IMR-90 (cell line): ENCODE measurements at regions not wholly inside any gene's neighbourhood (a gene's known extent, or its start where the extent isn't known, plus 50 kb on each side); places are given as distances from the start of the nearest gene placed in this dataset.

Experiments used
- ATAC-seq: fragments of 200-7000 bp; cut with Tn5 transposase; 2 replicates; pipeline ENCODE4 v1.9.1; 2020; ENCODE audit warnings: low read depth, mild to moderate bottlenecking, moderate library complexity
- BruUV-seq: library from RNA; stranded (reverse); fragments of 400-500 nt; replicated peaks from 2 replicates; lab custom pipeline; 2021; lab: Mats Ljungman, UMichigan
- CTCF ChIA-PET: fragments of 300-600 bp; formaldehyde crosslinking; extraction: SDS; loops from one replicate; lab custom pipeline; 2021; ENCODE audit warnings: antibody characterized with exemption; lab: Yijun Ruan, JAX
- POLR2A ChIA-PET: fragments of 300-600 bp; sonication (Branson Sonifier 250); formaldehyde crosslinking; loops from one replicate; lab custom pipeline; 2022; ENCODE audit warnings: antibody characterized with exemption; ENCODE audit not compliant: unreplicated experiment; lab: Charles Lee
- DNase-seq: peaks from one replicate; pipeline ENCODE4 v3.0.0; 2013
- H2AFZ ChIP-seq: replicated peaks from 2 replicates; pipeline ENCODE3; 2013; ENCODE audit warnings: low read length, mild to moderate bottlenecking; ENCODE audit not compliant: poor library complexity
- H2AK5ac ChIP-seq: 2 replicates; pipeline ENCODE4 v1.6.1; 2013; ENCODE audit warnings: low read depth, low read length, inconsistent platforms
- H2AK9ac ChIP-seq: replicated peaks from 2 replicates; pipeline ENCODE3; 2013; ENCODE audit warnings: mild to moderate bottlenecking, low read depth, low read length, moderate library complexity; ENCODE audit not compliant: poor library complexity
- H2BK120ac ChIP-seq: 2 replicates; pipeline ENCODE4 v1.6.1; 2013; ENCODE audit warnings: low read depth, low read length, inconsistent platforms
- H2BK15ac ChIP-seq: 3 replicates; pipeline ENCODE4 v1.6.1; 2013; ENCODE audit warnings: low read depth, low read length, inconsistent platforms
- H2BK20ac ChIP-seq: 2 replicates; pipeline ENCODE4 v1.6.1; 2013; ENCODE audit warnings: low read depth, mild to moderate bottlenecking, inconsistent platforms, low read length, moderate library complexity
- H2BK5ac ChIP-seq: 2 replicates; pipeline ENCODE4 v1.6.1; 2013; ENCODE audit warnings: mild to moderate bottlenecking, low read depth, low read length, inconsistent platforms; ENCODE audit not compliant: poor library complexity, severe bottlenecking
- H3K14ac ChIP-seq: replicated peaks from 2 replicates; pipeline ENCODE4 v1.6.1; 2013; ENCODE audit warnings: low read depth, low read length, inconsistent platforms
- H3K18ac ChIP-seq: 2 replicates; pipeline ENCODE4 v1.6.1; 2013; ENCODE audit warnings: low read depth, low read length, control low read depth
- H3K23ac ChIP-seq: 2 replicates; pipeline ENCODE4 v1.6.1; 2013; ENCODE audit warnings: low read depth, low read length, inconsistent platforms
- H3K27ac ChIP-seq: 2 replicates; pipeline ENCODE4 v1.5.1; 2013; ENCODE audit warnings: mild to moderate bottlenecking, control low read depth, low read length; ENCODE audit not compliant: insufficient read depth
- H3K27me3 ChIP-seq: 2 replicates; pipeline ENCODE4 v1.6.1; 2013; ENCODE audit warnings: low read length; ENCODE audit not compliant: control insufficient read depth, insufficient read depth
- H3K36me3 ChIP-seq: 2 replicates; pipeline ENCODE4 v1.6.1; 2013; ENCODE audit warnings: low read length, mixed read lengths; ENCODE audit not compliant: control insufficient read depth, insufficient read depth
- H3K4ac ChIP-seq: 2 replicates; pipeline ENCODE4 v1.6.1; 2013; ENCODE audit warnings: low read depth, low read length, inconsistent platforms
- H3K4me1 ChIP-seq: 2 replicates; pipeline ENCODE4 v1.6.1; 2013; ENCODE audit warnings: low read length, mixed read lengths; ENCODE audit not compliant: control insufficient read depth, insufficient read depth
- H3K4me2 ChIP-seq: 2 replicates; pipeline ENCODE4 v1.6.1; 2013; ENCODE audit warnings: low read depth, mild to moderate bottlenecking, control low read depth, low read length, moderate library complexity
- H3K4me3 ChIP-seq: 2 replicates; pipeline ENCODE4 v1.5.1; 2013; ENCODE audit warnings: low read depth, mild to moderate bottlenecking, control low read depth, low read length, moderate library complexity; ENCODE audit not compliant: insufficient read depth
- H3K56ac ChIP-seq: 2 replicates; pipeline ENCODE4 v1.6.1; 2013; ENCODE audit warnings: low read length, inconsistent platforms; ENCODE audit not compliant: insufficient read depth; ENCODE audit errors: extremely low read depth
- H3K79me1 ChIP-seq, 2 experiments: 2 replicates each; pipeline ENCODE4 v1.6.1; 2013; ENCODE audit warnings: low read length in 2 of 2, inconsistent platforms in 1 of 2, low read depth in 1 of 2
- H3K9ac ChIP-seq: 2 replicates; pipeline ENCODE4 v1.6.1; 2013; ENCODE audit warnings: low read depth, low read length, control low read depth
- H3K9me1 ChIP-seq: 2 replicates; pipeline ENCODE4 v1.6.1; 2013; ENCODE audit warnings: low read length, inconsistent platforms; ENCODE audit not compliant: insufficient read depth
- H3K9me3 ChIP-seq: 2 replicates; pipeline ENCODE4 v1.6.1; 2013; ENCODE audit warnings: low read length; ENCODE audit not compliant: control insufficient read depth, insufficient read depth
- H4K20me1 ChIP-seq: 2 replicates; pipeline ENCODE4 v1.6.1; 2013; ENCODE audit warnings: low read length, inconsistent platforms; ENCODE audit not compliant: insufficient read depth
- H4K5ac ChIP-seq: 2 replicates; pipeline ENCODE4 v1.6.1; 2013; ENCODE audit warnings: mild to moderate bottlenecking, low read depth, low read length, control low read depth
- H4K8ac ChIP-seq, 2 experiments: 2 replicates each; pipeline ENCODE4 v1.6.1; 2013; ENCODE audit warnings: low read depth in 2 of 2, low read length in 2 of 2, control low read depth in 1 of 2, inconsistent platforms in 1 of 2
- H4K91ac ChIP-seq: 2 replicates; pipeline ENCODE4 v1.6.1; 2013; ENCODE audit warnings: low read depth, low read length, inconsistent platforms; ENCODE audit not compliant: insufficient read depth
- BHLHE40 ChIP-seq: fragments of 150-350 bp; IDR thresholded peaks from 2 replicates; pipeline ENCODE4 v1.6.1; 2016; ENCODE audit warnings: mild to moderate bottlenecking, low read depth, low read length
- CEBPB ChIP-seq: IDR thresholded peaks from 2 replicates; pipeline ENCODE4 v1.6.1; 2012; ENCODE audit warnings: low read depth, low read length, improper control_type of control experiment
- CHD1 ChIP-seq: IDR thresholded peaks from 2 replicates; pipeline ENCODE4 v1.6.1; 2012; ENCODE audit warnings: low read depth, low read length, improper control_type of control experiment
- CTCF ChIP-seq: conservative IDR thresholded peaks from 2 replicates; pipeline ENCODE4 v1.5.1; 2012; ENCODE audit warnings: mild to moderate bottlenecking, low read depth, low read length, improper control_type of control experiment
- ELK1 ChIP-seq: fragments of 150-350 bp; IDR thresholded peaks from 2 replicates; pipeline ENCODE4 v1.6.1; 2016; ENCODE audit warnings: low read depth, mild to moderate bottlenecking, low read length, moderate library complexity, borderline replicate concordance
- FOS ChIP-seq: fragments of 150-350 bp; IDR thresholded peaks from 2 replicates; pipeline ENCODE4 v1.6.1; 2016; ENCODE audit warnings: low read depth, low read length
- MAFK ChIP-seq: IDR thresholded peaks from 2 replicates; pipeline ENCODE4 v1.6.1; 2012; ENCODE audit warnings: low read depth, low read length, improper control_type of control experiment
- MAZ ChIP-seq: IDR thresholded peaks from 2 replicates; pipeline ENCODE4 v1.6.1; 2012; ENCODE audit warnings: low read depth, mild to moderate bottlenecking, low read length, improper control_type of control experiment, moderate library complexity, borderline replicate concordance
- MXI1 ChIP-seq: IDR thresholded peaks from 2 replicates; pipeline ENCODE4 v1.6.1; 2012; ENCODE audit warnings: low read depth, mild to moderate bottlenecking, low read length, moderate library complexity, borderline replicate concordance
- NFE2L2 ChIP-seq: fragments of 150-350 bp; IDR thresholded peaks from 2 replicates; pipeline ENCODE4 v1.6.1; 2016; ENCODE audit warnings: low read depth, mild to moderate bottlenecking, low read length
- POLR2A ChIP-seq: IDR thresholded peaks from 2 replicates; pipeline ENCODE4 v1.6.1; 2012; ENCODE audit warnings: mild to moderate bottlenecking, low read depth, low read length
- RAD21 ChIP-seq: IDR thresholded peaks from 2 replicates; pipeline ENCODE4 v1.6.1; 2012; ENCODE audit warnings: low read length, improper control_type of control experiment
- RCOR1 ChIP-seq: IDR thresholded peaks from 2 replicates; pipeline ENCODE4 v1.6.1; 2012; ENCODE audit warnings: mild to moderate bottlenecking, low read length, improper control_type of control experiment; ENCODE audit not compliant: insufficient replicate concordance
- RFX5 ChIP-seq: IDR thresholded peaks from 2 replicates; pipeline ENCODE4 v1.8.0; 2012; ENCODE audit warnings: low read depth, mild to moderate bottlenecking, low read length, moderate library complexity
- SMC3 ChIP-seq: fragments of 150-350 bp; IDR thresholded peaks from 2 replicates; pipeline ENCODE4 v1.6.1; 2016; ENCODE audit warnings: low read depth, mild to moderate bottlenecking, antibody characterized with exemption, low read length, moderate library complexity
- WGBS, 2 experiments: methylation state at CpG; one replicate each; pipeline versions ENCODE4 v1.1.5 to v1.1.7; 2013; ENCODE audit warnings: missing lambda C conversion rate in 2 of 2; ENCODE audit not compliant: insufficient read length in 1 of 2; ENCODE audit errors: extremely low coverage in 2 of 2; 5-methylcytosine and 5-hydroxymethylcytosine counted together
- dilution Hi-C: fragments of 300-500 bp; cut with HindIII; formaldehyde crosslinking; loops from one replicate; pipeline ENCODE4 v1.14.3; 2018; ENCODE audit warnings: low sequenced_read_pairs; ENCODE audit not compliant: unreplicated experiment
- in situ Hi-C: fragments of 300-500 bp; cut with MboI; formaldehyde crosslinking; loops from 3 replicates; pipeline ENCODE4 v1.14.3; 2019; ENCODE audit warnings: low sequenced_read_pairs, inconsistent platforms, mixed read lengths
- intact Hi-C: fragments of 100-400 bp; cut with micrococcal nuclease; formaldehyde crosslinking; loops from 2 replicates; pipeline ENCODE4 v1.10.0; 2022

DNA sequence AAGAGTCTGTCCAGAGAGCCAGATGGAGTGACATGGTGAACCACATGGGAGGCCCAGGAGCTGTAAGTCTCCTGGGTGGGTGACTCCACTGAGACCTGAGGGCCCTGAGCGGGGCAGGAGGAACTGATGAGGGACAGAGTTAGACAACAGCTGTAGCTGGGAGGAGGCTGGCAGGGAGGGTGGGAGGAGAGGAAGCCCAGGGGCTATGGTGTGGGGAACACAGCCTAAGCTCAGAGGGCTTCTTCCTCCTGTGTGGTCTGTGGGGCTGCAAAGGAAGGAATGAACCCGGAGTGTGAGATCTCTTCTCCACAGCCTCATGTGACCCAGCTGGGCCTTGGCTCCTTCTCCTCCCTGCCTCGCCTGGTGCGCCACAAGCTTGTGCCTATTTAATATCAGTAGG, 395.6 kb upstream of the HS6ST1 start:
- Histone ChIP-seq H2AFZ (no peak overlapping the region), H2BK5ac (no peak overlapping the region), H3K9me3 (no peaks in the 10 kb centered on the region), H3K27ac (no peak overlapping the region), H2BK20ac (no peak overlapping the region), H4K5ac (no peak overlapping the region), H3K14ac (no peak overlapping the region), H3K27me3 (peaks cover 18% of the 10 kb centered on the region), H4K91ac (no peak overlapping the region), H3K56ac (no peak overlapping the region), H2BK15ac (no peak overlapping the region), H3K4me2 (no peak overlapping the region), H2BK120ac (no peak overlapping the region), H2AK5ac (no peak overlapping the region), H3K79me1 (no peaks in the 10 kb centered on the region), H2AK9ac (no peak overlapping the region), H3K9me1 (no peaks in the 10 kb centered on the region), H3K18ac (no peak overlapping the region), H4K20me1 (no peaks in the 10 kb centered on the region), H3K9ac (no peak overlapping the region), H3K4me3 (no peak overlapping the region), H3K4ac (no peak overlapping the region), H3K36me3 (no peaks in the 10 kb centered on the region), H3K4me1 (no peaks in the 10 kb centered on the region), H3K23ac (no peak overlapping the region), H4K8ac (no peak overlapping the region)
- POLR2A ChIA-PET, result no interaction called here
- no CpG with 5 or more reads among the region's 4 CpGs for WGBS, 2 experiments
- ATAC-seq (no peak), DNase-seq (no peak)
- intact Hi-C loops, result no loop called here
- CTCF ChIA-PET, result no interaction called here
- in situ Hi-C loops, result no loop called here
- TF ChIP-seq CEBPB (no peak), CHD1 (no peak), MXI1 (no peak), RAD21 (no peak), SMC3 (no peak), BHLHE40 (no peak), POLR2A (no peak), RCOR1 (no peak), CTCF (no peak), MAZ (no peak), NFE2L2 (no peak), FOS (no peak), RFX5 (no peak), MAFK (no peak), ELK1 (no peak)
- no TSS peak for BruUV-seq
- dilution Hi-C loops, result no loop called here
